Mesenchymal stem cell (in vitro differentiated cells and primary cell): ENCODE measurements at regions not wholly inside any gene's neighbourhood (a gene's known extent, or its start where the extent isn't known, plus 50 kb on each side); places are given as distances from the start of the nearest gene placed in this dataset.

ENCODE experiments used
- DNase-seq: peaks from one replicate; pipeline ENCODE4 v3.0.0-alpha.2; 2013
- H2AFZ ChIP-seq: one replicate; pipeline ENCODE4 v1.6.1; 2013; ENCODE audit warnings: low read depth, mild to moderate bottlenecking, control low read depth, inconsistent platforms, low read length, moderate library complexity
- H2AK5ac ChIP-seq: 2 replicates; pipeline ENCODE4 v1.6.1; 2013; ENCODE audit warnings: low read length, moderate library complexity, mild to moderate bottlenecking, inconsistent platforms; ENCODE audit not compliant: severe bottlenecking
- H2BK120ac ChIP-seq: one replicate; pipeline ENCODE4 v1.6.1; 2013; ENCODE audit warnings: low read depth, mild to moderate bottlenecking, inconsistent platforms, low read length, moderate library complexity
- H2BK12ac ChIP-seq, 2 experiments: one replicate each; pipeline ENCODE4 v1.6.1; 2013; ENCODE audit warnings: inconsistent platforms in 2 of 2, low read length in 2 of 2, mild to moderate bottlenecking in 2 of 2, moderate library complexity in 2 of 2, control low read depth in 1 of 2
- H2BK15ac ChIP-seq: one replicate; pipeline ENCODE4 v1.6.1; 2013; ENCODE audit warnings: mild to moderate bottlenecking, low read depth, inconsistent platforms; ENCODE audit not compliant: poor library complexity, severe bottlenecking
- H2BK5ac ChIP-seq: 2 replicates; pipeline ENCODE4 v1.6.1; 2013; ENCODE audit warnings: low read depth, mild to moderate bottlenecking, low read length, control low read depth, inconsistent platforms; ENCODE audit not compliant: poor library complexity, severe bottlenecking
- H3K14ac ChIP-seq, 2 experiments: one replicate each; pipeline ENCODE4 v1.6.1; 2013; ENCODE audit warnings: inconsistent platforms in 2 of 2, low read length in 2 of 2, control low read depth in 1 of 2, mild to moderate bottlenecking in 1 of 2, moderate library complexity in 1 of 2
- H3K18ac ChIP-seq, 2 experiments: one replicate each; pipeline ENCODE4 v1.6.1; 2013; ENCODE audit warnings: inconsistent platforms in 2 of 2, low read length in 2 of 2, control low read depth in 1 of 2, low read depth in 1 of 2, mild to moderate bottlenecking in 1 of 2
- H3K23ac ChIP-seq, 2 experiments: one replicate each; pipeline ENCODE4 v1.6.1; 2013; ENCODE audit warnings: inconsistent platforms in 2 of 2, low read length in 2 of 2, mild to moderate bottlenecking in 2 of 2, moderate library complexity in 2 of 2, control low read depth in 1 of 2
- H3K27ac ChIP-seq: 2 replicates; pipeline ENCODE4 v1.5.1; 2013; ENCODE audit warnings: mild to moderate bottlenecking, moderate library complexity, low read length, control low read depth, inconsistent platforms; ENCODE audit not compliant: poor library complexity, severe bottlenecking
- H3K27me3 ChIP-seq, 2 experiments: 2 replicates each; pipeline versions ENCODE4 v1.6.1 to v1.7.0; 2013; ENCODE audit warnings: low read length in 2 of 2, mild to moderate bottlenecking in 2 of 2, moderate library complexity in 2 of 2, control low read depth in 1 of 2, inconsistent platforms in 1 of 2; ENCODE audit not compliant: control insufficient read depth in 1 of 2, insufficient read depth in 1 of 2
- H3K36me3 ChIP-seq, 2 experiments: 2 replicates each; pipeline versions ENCODE4 v1.6.1 to v1.7.0; 2013; ENCODE audit warnings: low read length in 2 of 2, control low read depth in 1 of 2, inconsistent platforms in 1 of 2, low read depth in 1 of 2, mild to moderate bottlenecking in 1 of 2; ENCODE audit not compliant: insufficient read depth in 2 of 2, control insufficient read depth in 1 of 2
- H3K4ac ChIP-seq, 2 experiments: one replicate each; pipeline ENCODE4 v1.6.1; 2013; ENCODE audit warnings: inconsistent platforms in 2 of 2, low read length in 2 of 2, mild to moderate bottlenecking in 2 of 2, moderate library complexity in 2 of 2, control low read depth in 1 of 2, low read depth in 1 of 2
- H3K4me1 ChIP-seq: 2 replicates; pipeline ENCODE4 v1.6.1; 2013; ENCODE audit warnings: low read depth, low read length, control low read depth; ENCODE audit not compliant: control insufficient read depth, insufficient read depth
- H3K4me2 ChIP-seq: 2 replicates; pipeline ENCODE4 v1.6.1; 2013; ENCODE audit warnings: low read length, mild to moderate bottlenecking, inconsistent platforms; ENCODE audit not compliant: poor library complexity, severe bottlenecking
- H3K4me3 ChIP-seq, 2 experiments: 2 replicates each; pipeline versions ENCODE4 v1.5.1 to v1.7.0; 2013; ENCODE audit warnings: low read length in 2 of 2, mild to moderate bottlenecking in 2 of 2, control low read depth in 1 of 2, low read depth in 1 of 2; ENCODE audit not compliant: insufficient read depth in 1 of 2
- H3K79me1 ChIP-seq: replicated peaks from 2 replicates; pipeline ENCODE4 v1.6.1; 2013; ENCODE audit warnings: mild to moderate bottlenecking, control low read depth, low read length, inconsistent platforms; ENCODE audit not compliant: poor library complexity, severe bottlenecking
- H3K9ac ChIP-seq: 2 replicates; pipeline ENCODE4 v1.7.0; 2013; ENCODE audit warnings: mild to moderate bottlenecking, low read length, moderate library complexity
- H3K9me3 ChIP-seq: 2 replicates; pipeline ENCODE4 v1.7.0; 2013; ENCODE audit warnings: mild to moderate bottlenecking, low read length; ENCODE audit not compliant: control insufficient read depth
- H4K8ac ChIP-seq: one replicate; pipeline ENCODE4 v1.6.1; 2013; ENCODE audit warnings: inconsistent platforms, mild to moderate bottlenecking, low read length, moderate library complexity
- H4K91ac ChIP-seq: one replicate; pipeline ENCODE4 v1.6.1; 2013; ENCODE audit warnings: mild to moderate bottlenecking, low read length, inconsistent platforms
- WGBS: methylation state at CpG from one replicate; pipeline ENCODE4 v1.1.7; 2013; ENCODE audit warnings: mixed read lengths; 5-methylcytosine and 5-hydroxymethylcytosine counted together

DNA sequence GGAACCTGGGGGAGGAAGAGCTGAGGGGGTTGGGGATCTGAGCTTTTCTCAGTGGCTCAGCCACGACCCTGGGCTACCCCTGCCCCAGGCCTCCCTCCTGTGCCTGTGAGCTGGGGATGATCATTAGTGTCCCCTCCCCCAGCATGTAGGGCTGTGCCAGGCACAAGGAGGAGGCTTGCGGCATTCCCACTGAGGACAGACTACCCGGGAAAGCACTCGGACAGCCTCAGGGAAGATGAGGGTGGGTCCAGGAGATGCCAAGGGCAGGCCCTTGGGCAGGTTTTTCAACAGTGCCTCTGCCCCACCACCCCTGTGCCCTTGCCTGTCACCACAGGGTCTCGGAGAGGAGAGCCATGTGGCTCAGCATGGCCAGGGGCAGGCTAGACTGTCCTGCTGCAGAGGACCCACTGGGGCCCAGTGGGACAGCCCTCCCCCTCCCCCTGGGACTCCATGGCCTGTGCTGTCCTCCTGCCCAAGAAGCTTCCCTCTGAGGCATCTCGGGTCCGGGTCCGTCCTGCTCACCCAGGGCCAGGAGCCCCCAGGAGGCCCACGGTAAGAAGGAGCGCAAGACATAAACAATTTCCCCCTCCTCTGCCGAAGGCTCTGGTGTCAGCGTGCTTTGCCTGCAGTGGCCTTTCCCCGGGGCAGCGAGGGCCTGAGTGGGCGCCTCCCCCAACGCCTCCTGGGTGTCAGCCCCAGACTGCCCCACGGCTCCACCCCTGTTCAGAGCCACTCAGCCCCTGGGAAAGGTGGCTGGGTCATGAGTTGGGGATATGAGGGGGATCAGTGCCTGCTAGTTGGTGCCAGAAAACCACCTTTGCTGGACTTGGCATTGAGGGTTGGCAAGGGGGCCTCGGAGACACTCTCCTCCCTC, 192.5 kb downstream of the GOLGA6L6 start:
- WGBS: 84% methylated on average over 18 of the region's 18 CpGs
- Histone ChIP-seq H3K4me1 (peaks cover 1% of the 10 kb centered on the region), H3K4me3 (no peak overlapping the region), H3K14ac (no peak overlapping the region), H2AK5ac (no peak overlapping the region), H3K27me3 (no peaks in the 10 kb centered on the region), H2BK5ac (no peak overlapping the region), H3K4me2 (no peak overlapping the region), H3K79me1 (no peaks in the 10 kb centered on the region), H3K9me3 (peaks cover 10% of the 10 kb centered on the region), H2AFZ (no peak overlapping the region), H2BK120ac (no peak overlapping the region), H3K23ac (no peak overlapping the region), H4K91ac (peak overlapping the region; percentile 43), H2BK15ac (no peak overlapping the region), H4K8ac (no peak overlapping the region), H3K36me3 (no peaks in the 10 kb centered on the region), H3K9ac (no peak overlapping the region), H2BK12ac (no peak overlapping the region), H3K4ac (no peak overlapping the region), H3K18ac (no peak overlapping the region), H3K27ac (no peak overlapping the region)
- no peak for DNase-seq

DNA sequence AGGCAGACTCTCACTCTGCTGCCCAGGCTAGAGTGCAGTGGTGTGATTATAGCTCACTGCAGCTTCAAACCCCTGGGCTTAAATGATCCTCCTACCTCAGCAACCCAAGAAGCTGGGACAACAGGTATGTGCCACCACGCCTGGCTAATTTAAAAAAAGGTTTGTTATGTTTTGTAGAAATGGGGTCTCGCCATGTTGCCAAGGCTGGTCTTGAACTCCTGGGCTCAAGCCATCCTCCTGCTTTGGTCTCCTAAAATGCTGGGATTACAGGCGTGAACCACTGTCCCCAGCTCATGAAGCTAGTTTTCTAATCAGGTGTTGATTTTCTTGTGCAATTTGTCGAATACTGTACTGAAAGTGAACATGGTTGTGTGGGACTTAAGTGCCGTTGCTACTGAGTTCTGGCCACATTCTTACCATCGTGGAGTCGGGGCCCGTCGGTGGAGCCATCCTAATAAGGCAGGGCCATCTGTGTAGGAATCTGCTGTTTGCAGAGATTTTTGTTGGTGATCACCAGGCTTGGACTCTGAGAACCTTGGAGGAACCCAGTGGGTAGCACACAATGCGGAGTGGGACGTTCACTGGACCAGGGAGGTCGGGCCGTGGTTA, 193.2 kb downstream of the GOLGA6L6 start:
- no peak overlapping the region for H2AFZ ChIP-seq
- H4K91ac ChIP-seq: no peak overlapping the region
- H3K9ac ChIP-seq: no peak overlapping the region
- no peaks in the 10 kb centered on the region for H3K27me3 ChIP-seq
- no peaks in the 10 kb centered on the region for H3K79me1 ChIP-seq
- no peak overlapping the region for H3K4me3 ChIP-seq
- no peak overlapping the region for H3K4ac ChIP-seq
- H3K4me2 ChIP-seq: no peak overlapping the region
- H2BK120ac ChIP-seq: no peak overlapping the region
- no peaks in the 10 kb centered on the region for H3K36me3 ChIP-seq
- no peak overlapping the region for H3K23ac ChIP-seq
- H2BK5ac ChIP-seq: no peak overlapping the region
- H3K4me1 ChIP-seq: peaks cover 1% of the 10 kb centered on the region
- no peak overlapping the region for H2BK15ac ChIP-seq
- no peak overlapping the region for H3K14ac ChIP-seq
- no peak overlapping the region for H3K27ac ChIP-seq
- peaks cover 10% of the 10 kb centered on the region for H3K9me3 ChIP-seq
- no peak for DNase-seq
- H2AK5ac ChIP-seq: no peak overlapping the region
- H4K8ac ChIP-seq: no peak overlapping the region
- H2BK12ac ChIP-seq: no peak overlapping the region
- H3K18ac ChIP-seq: no peak overlapping the region
- WGBS: 77% methylated on average over 13 of the region's 13 CpGs

GRCh38 chr15:20346082-20346805, 195.4 kb downstream of the GOLGA6L6 start:
- Histone ChIP-seq H3K79me1 (no peaks in the 10 kb centered on the region), H3K18ac (no peak overlapping the region), H3K14ac (no peak overlapping the region), H2BK120ac (no peak overlapping the region), H3K9me3 (peaks cover 11% of the 10 kb centered on the region), H3K27me3 (no peaks in the 10 kb centered on the region), H2BK15ac (no peak overlapping the region), H3K4me3 (no peak overlapping the region), H3K4me1 (no peaks in the 10 kb centered on the region), H2AFZ (no peak overlapping the region), H2BK5ac (no peak overlapping the region), H2AK5ac (no peak overlapping the region), H3K27ac (no peak overlapping the region), H3K4ac (no peak overlapping the region), H3K4me2 (no peak overlapping the region), H3K23ac (no peak overlapping the region), H4K91ac (no peak overlapping the region), H2BK12ac (no peak overlapping the region), H3K36me3 (no peaks in the 10 kb centered on the region), H4K8ac (no peak overlapping the region), H3K9ac (no peak overlapping the region)
- 46% methylated on average over 4 of the region's 4 CpGs for WGBS
- DNase-seq: no peak

DNA sequence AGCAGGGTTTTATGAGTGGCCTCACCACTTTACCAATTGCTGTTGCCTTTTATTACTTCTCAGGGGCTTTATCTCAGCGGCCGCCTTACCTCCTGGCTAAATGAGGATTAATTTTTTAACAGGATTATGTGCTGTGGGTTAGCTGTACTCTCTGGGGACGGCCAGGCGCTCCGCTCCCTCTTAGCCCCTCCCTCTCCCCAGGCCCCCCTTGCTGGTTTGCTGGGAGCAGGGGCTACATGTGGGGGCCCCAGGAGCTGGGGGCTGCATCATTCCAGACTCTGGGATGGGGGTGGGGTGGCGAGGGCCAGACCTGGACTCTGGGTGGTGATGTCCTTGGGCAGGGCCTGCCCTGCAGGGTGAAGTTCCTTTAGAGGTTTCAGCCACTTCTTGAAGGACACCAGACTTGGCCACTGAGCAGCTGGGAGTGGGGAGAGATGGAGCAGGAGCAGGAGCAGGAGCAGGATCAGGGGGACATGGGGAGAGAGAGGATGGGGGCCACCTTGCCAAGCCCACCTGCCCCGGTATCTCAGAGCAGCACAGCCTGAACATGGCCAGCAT, 196.1 kb downstream of the GOLGA6L6 start:
- no peak overlapping the region for H3K23ac ChIP-seq
- no peak overlapping the region for H4K91ac ChIP-seq
- H2BK12ac ChIP-seq: no peak overlapping the region
- no peak overlapping the region for H2AK5ac ChIP-seq
- H2BK15ac ChIP-seq: no peak overlapping the region
- no peak overlapping the region for H4K8ac ChIP-seq
- no peaks in the 10 kb centered on the region for H3K27me3 ChIP-seq
- DNase-seq: no peak
- H3K9me3 ChIP-seq: peaks cover 14% of the 10 kb centered on the region
- no peak overlapping the region for H2BK120ac ChIP-seq
- 44% methylated on average over 2 of the region's 7 CpGs for WGBS
- H3K4me2 ChIP-seq: no peak overlapping the region
- no peaks in the 10 kb centered on the region for H3K79me1 ChIP-seq
- no peak overlapping the region for H2BK5ac ChIP-seq
- H3K18ac ChIP-seq: no peak overlapping the region
- H3K14ac ChIP-seq: no peak overlapping the region
- no peaks in the 10 kb centered on the region for H3K4me1 ChIP-seq
- no peak overlapping the region for H2AFZ ChIP-seq
- no peak overlapping the region for H3K4me3 ChIP-seq
- no peak overlapping the region for H3K27ac ChIP-seq
- H3K36me3 ChIP-seq: no peaks in the 10 kb centered on the region
- H3K9ac ChIP-seq: no peak overlapping the region
- no peak overlapping the region for H3K4ac ChIP-seq
